ENCODE measurements at regions not wholly inside any gene's neighbourhood (a gene's known extent, or its start where the extent isn't known, plus 50 kb on each side); places are given as distances from the start of the nearest gene placed in this dataset.

DNA sequence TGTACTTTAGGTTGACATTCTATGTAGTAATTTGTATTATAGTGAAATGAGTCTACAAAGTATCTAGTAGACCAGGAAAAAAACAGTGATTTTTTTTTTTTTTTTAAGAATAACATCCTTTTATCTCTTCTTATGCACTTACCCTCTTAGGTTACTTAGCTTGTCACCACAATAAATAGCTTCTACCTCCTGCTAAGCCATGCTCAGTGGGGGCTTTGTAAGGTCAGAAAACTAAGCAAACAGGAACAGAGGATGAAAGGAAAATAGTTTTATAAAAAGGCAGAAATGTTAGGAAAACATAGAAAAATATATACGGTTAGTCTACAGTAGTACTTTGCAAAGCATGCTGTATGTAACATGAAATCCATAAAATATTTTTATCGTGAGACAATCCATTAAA, 385.3 kb upstream of the ATXN7L3B start:
- TF ChIP-seq, protein P1, sequence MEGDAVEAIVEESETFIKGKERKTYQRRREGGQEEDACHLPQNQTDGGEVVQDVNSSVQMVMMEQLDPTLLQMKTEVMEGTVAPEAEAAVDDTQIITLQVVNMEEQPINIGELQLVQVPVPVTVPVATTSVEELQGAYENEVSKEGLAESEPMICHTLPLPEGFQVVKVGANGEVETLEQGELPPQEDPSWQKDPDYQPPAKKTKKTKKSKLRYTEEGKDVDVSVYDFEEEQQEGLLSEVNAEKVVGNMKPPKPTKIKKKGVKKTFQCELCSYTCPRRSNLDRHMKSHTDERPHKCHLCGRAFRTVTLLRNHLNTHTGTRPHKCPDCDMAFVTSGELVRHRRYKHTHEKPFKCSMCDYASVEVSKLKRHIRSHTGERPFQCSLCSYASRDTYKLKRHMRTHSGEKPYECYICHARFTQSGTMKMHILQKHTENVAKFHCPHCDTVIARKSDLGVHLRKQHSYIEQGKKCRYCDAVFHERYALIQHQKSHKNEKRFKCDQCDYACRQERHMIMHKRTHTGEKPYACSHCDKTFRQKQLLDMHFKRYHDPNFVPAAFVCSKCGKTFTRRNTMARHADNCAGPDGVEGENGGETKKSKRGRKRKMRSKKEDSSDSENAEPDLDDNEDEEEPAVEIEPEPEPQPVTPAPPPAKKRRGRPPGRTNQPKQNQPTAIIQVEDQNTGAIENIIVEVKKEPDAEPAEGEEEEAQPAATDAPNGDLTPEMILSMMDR (IDR thresholded peaks at IDR 0.05), result no peak
- no peak for TF ChIP-seq POLR2A (IDR thresholded peaks at IDR 0.05)

Data from tibial nerve (tissue), 3 donors.